GM21786 (cell line): ENCODE measurements at regions not wholly inside any gene's neighbourhood (a gene's known extent, or its start where the extent isn't known, plus 50 kb on each side); places are given as distances from the start of the nearest gene placed in this dataset.

Experiments used
- ATAC-seq: cut with Tn5 transposase; IDR thresholded peaks from one replicate; pipeline ENCODE4 v1.9.1; 2021; ENCODE audit not compliant: unreplicated experiment

GRCh38 chr7:114755856-114756255 is 166.0 kb upstream of the MDFIC start:
- ATAC-seq: no peak

- no peak for ATAC-seq
Observed at GRCh38 chr7:114758661-114759227, 163.2 kb upstream of the MDFIC start.

DNA sequence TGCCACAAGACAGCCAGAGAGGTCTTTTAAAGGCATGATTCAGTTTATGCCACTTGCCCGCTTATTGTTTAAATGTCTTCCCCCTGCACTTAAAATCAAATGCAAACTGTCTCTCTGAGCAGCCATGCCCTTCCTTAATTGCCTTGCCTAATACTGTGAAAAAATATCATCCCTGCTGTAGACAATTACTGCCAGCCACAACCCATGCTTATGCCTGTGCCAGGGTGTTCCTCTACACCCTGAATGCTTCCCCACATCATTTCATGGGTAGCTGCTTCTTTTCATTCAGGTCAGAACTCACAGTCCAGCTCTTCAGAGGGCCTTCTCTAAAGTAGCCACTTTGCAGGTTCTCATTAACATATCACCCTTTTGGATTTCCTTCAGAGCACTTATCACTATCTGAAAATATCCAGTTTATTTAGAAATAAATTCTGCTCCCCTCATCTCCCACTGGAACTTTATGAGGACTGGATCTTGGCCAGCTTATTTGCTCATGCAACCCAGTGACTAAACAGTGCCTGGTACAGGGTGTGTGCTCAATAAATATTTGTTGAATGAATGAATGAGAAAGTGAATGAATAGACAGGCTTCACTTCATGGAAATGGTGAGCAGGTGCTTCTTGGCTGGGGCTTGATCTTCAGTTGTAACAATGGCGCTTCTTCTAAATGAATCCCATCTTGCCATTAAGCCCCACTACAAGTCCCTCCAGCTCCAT is 162.4 kb upstream of the MDFIC start:
- ATAC-seq: no peak

DNA sequence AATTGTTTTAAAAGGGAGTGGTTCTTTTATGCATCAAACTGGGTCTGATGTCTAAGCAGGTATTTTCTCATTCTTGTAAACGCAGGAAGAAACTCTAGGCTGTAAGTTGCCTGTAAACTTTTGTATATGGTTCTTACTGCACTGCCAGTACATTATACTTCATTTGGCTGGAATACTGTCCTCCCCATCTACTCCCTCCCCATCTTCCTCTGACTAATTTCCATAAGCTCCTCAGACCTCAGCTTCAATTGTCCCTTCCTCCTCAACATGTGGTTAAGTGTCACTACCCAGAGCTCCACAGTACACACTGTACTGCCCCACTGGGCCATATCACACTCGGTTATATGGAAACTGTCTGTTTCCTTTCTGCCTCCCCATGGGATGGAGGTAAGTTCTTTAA is 161.4 kb upstream of the MDFIC start:
- ATAC-seq: no peak

DNA sequence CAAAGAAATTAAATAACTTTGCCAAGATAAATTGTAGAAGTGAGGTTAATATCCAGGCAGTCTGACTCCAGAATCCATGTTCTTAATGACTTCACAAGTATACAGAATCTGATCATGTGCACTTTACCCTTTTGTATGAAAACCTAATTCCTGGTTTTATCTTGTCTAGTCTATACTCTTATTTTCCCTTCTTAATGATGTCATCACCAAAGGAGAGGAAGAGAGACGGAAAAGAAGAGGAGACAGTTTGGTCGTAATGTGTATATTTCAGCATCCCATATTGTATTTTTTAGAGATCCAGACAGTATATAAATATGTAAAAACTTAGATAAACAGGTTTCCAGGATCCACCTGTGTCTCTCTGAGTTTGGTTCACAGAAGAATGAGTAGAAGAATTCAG is 159.9 kb upstream of the MDFIC start:
- no peak for ATAC-seq

DNA sequence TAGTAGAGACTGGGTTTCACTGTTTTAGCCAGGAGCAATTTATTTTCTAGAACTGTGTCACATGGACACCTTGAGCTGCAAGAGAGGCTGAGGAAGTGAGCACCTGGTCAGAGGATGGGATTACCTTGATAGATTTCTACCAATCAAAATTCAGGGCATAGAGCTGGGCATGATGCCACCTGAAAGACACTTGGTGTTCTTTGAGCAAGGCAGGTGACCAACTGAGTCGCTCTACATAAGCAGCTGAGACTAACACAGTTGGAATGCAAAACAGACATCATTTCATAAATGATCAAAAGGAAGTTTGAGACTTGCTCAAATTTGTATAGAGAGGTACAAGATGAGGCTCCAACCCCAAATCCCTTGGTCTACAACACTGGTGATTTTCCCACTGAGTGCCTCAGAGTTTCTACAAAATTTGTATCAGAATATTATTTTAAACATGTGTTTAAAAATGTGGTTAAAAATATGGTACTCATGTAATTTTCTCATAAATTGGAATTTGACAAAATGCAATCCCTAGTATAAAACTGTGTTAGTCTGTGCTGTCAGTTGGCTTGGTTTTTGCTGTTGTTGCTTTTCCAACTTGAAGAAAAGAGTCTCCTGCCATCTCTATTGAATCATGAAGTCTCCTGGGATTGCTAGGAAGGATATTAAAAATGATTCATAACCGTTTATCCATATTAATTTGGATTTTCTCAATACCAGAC is 156.4 kb upstream of the MDFIC start:
- no peak for ATAC-seq

GRCh38 chr7:114766041-114766356 is 155.9 kb upstream of the MDFIC start:
- no peak for ATAC-seq

GRCh38 chr7:114777288-114777687 is 144.6 kb upstream of the MDFIC start:
- no peak for ATAC-seq

- no peak for ATAC-seq
Observed at GRCh38 chr7:114783508-114783907, 138.4 kb upstream of the MDFIC start.

- no peak for ATAC-seq
Observed at GRCh38 chr7:114784177-114784576, 137.7 kb upstream of the MDFIC start.

DNA sequence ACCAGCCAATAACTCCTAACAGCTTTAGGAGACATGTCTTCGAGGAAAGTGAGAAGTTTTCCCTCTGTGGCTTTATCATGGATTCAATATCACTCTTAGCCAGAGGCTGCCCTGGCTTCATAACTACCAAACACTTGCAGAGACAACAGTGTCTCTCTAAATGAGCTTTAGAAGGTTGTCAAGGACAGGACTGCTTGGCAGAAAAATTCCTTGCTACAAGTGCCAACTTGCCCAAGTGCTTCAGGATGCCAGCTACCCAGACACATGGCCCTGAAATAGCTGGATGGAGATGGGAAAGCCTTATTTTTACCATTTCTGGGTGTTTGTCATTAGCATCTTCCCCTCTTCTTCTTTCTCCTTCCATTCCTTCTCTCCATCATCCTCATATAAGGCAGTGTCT is 137.1 kb upstream of the MDFIC start:
- ATAC-seq: no peak

DNA sequence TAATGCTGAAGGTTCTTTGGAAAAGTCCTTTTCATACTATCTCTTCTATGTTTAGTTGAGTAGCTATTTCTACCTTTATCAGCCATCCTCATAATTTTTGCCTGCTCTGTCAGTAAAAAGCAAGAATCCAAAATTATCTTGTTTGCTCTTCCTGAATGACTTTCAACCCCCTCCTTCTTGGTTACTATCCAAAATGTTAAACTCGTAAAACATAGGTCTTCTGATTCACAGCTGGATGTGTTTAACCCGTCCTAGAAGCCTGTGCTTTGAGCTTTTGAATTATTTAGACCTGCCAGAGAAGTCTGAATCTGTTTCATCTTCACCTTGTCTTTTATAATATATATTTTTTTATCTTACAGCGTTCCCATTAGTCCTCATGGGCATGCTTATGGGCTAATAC is 136.4 kb upstream of the MDFIC start:
- no peak for ATAC-seq

- ATAC-seq: no peak
Observed at GRCh38 chr7:114786455-114786854, 135.4 kb upstream of the MDFIC start.

GRCh38 chr7:114787556-114787955 is 134.3 kb upstream of the MDFIC start:
- no peak for ATAC-seq

DNA sequence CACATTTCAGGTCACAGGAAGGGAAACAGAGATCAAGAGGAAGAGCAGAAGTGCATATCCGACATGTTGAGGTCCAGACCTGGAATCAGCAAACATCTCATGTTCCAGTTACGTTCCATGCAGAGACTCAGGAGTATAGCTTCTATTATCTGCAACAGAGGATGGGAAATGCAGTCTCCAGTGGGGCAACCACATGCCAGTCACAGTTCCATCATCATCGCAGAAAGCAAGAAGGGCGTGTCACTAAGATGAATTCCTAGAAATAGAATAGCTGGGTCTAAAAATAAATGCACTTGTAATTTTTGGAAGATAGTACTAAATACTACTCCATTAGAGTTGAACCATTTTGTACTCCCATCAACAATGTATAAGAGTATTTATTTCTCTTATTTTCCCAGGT is 133.2 kb upstream of the MDFIC start:
- no peak for ATAC-seq

DNA sequence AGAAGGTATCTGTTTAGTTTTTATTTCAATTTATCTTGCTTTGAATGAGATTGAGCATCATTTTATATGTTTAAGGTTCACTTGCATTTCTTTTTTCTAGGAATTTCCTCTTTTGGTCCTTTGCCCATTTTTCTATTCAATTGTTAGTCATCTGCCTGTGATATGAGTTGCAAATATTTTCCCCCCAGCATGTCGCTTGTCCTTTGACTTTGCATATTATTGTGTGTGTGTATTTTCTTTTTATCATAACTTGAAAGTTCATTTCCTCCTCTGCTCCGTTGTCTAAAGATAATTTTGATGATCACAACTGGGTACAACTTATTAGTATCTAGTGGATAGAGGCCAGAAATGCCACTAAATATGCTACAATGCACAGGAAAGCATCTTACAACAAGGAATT is 132.7 kb upstream of the MDFIC start:
- no peak for ATAC-seq

GRCh38 chr7:114789871-114790311 is 132.0 kb upstream of the MDFIC start:
- no peak for ATAC-seq

GRCh38 chr7:114790521-114790920 is 131.4 kb upstream of the MDFIC start:
- ATAC-seq: no peak

- ATAC-seq: no peak
Observed at GRCh38 chr7:114791771-114792170, 130.1 kb upstream of the MDFIC start.

- ATAC-seq: no peak
Observed at GRCh38 chr7:114793155-114793845, 128.6 kb upstream of the MDFIC start.

- no peak for ATAC-seq
Observed at GRCh38 chr7:114795475-114795874, 126.4 kb upstream of the MDFIC start.

DNA sequence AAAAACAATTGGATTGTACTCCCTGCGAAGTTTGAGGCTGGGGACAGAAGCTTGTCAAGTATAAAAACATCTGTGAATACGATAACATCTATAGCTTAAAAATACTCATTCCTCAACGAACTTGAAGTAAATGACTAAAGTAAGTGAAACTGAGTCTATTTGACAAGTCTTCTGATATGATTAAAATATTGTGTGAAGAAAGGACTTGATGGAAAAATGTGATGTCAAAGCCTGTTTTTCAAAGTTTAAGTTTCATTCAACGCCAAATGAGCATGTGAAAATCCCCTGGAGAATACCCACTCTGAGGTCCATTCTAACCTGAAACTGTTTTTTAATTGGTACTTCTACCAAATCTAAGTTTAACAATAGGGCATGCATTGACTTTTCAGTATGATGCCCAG is 122.3 kb upstream of the MDFIC start:
- no peak for ATAC-seq
